CD14-positive monocyte (primary cell): ENCODE measurements at regions not wholly inside any gene's neighbourhood (a gene's known extent, or its start where the extent isn't known, plus 50 kb on each side); places are given as distances from the start of the nearest gene placed in this dataset.

Experiments used
- DNase-seq, 3 donors: peaks; one replicate each; pipeline ENCODE4 v3.0.0-alpha.2; 2011 to 2022
- H2AFZ ChIP-seq: 2 replicates; pipeline ENCODE4 v1.6.0; 2012; ENCODE audit warnings: mild to moderate bottlenecking, low read depth, low read length, inconsistent platforms; ENCODE audit not compliant: insufficient read depth, poor library complexity, severe bottlenecking
- H3K27ac ChIP-seq, 2 donors: 1 replicate in 1 of 2; 2 replicates in 1 of 2; pipeline ENCODE4 v1.5.1; 2012 to 2013; ENCODE audit warnings: low read length in 2 of 2, control low read depth in 1 of 2, inconsistent platforms in 1 of 2, low read depth in 1 of 2, mild to moderate bottlenecking in 1 of 2
- H3K27me3 ChIP-seq, 2 donors: one replicate each; pipeline versions ENCODE4 v1.6.0 to v1.6.1; 2011 to 2013; ENCODE audit warnings: low read length in 2 of 2; ENCODE audit not compliant: control insufficient read depth in 2 of 2, insufficient read depth in 2 of 2
- H3K36me3 ChIP-seq, 2 donors: replicated peaks in 1 of 2; 1 replicate in 1 of 2; 2 replicates in 1 of 2; pipeline versions ENCODE4 v1.5.1 to v1.6.1; 2012 to 2013; ENCODE audit warnings: low read length in 2 of 2, control low read depth in 1 of 2, inconsistent platforms in 1 of 2, mild to moderate bottlenecking in 1 of 2; ENCODE audit not compliant: insufficient read depth in 2 of 2, control insufficient read depth in 1 of 2
- H3K4me1 ChIP-seq, 2 donors: 1 replicate in 1 of 2; 2 replicates in 1 of 2; pipeline versions ENCODE4 v1.5.1 to v1.6.1; 2012 to 2013; ENCODE audit warnings: low read length in 2 of 2, control low read depth in 1 of 2, inconsistent platforms in 1 of 2, mild to moderate bottlenecking in 1 of 2, moderate library complexity in 1 of 2; ENCODE audit not compliant: insufficient read depth in 2 of 2, control insufficient read depth in 1 of 2
- H3K4me2 ChIP-seq: replicated peaks from 2 replicates; pipeline ENCODE3; 2012; ENCODE audit warnings: low read length, moderate library complexity, mild to moderate bottlenecking; ENCODE audit not compliant: poor library complexity, severe bottlenecking; ENCODE audit errors: extremely low read depth
- H3K4me3 ChIP-seq, 3 experiments: fragments of 200-600 bp in 1 of 3; sonication (generic) in 1 of 3; replicated peaks in 1 of 3; 1 replicate in 2 of 3; 2 replicates in 1 of 3; pipeline ENCODE4 v1.5.1; 2011 to 2013; ENCODE audit warnings: low read length in 3 of 3, mild to moderate bottlenecking in 3 of 3, control low read depth in 2 of 3, low read depth in 2 of 3, inconsistent platforms in 1 of 3, moderate library complexity in 1 of 3
- H3K79me2 ChIP-seq: 2 replicates; pipeline ENCODE4 v1.6.0; 2012; ENCODE audit warnings: mild to moderate bottlenecking, control low read depth, inconsistent platforms, low read length, moderate library complexity; ENCODE audit not compliant: insufficient read depth
- H3K9ac ChIP-seq: 2 replicates; pipeline ENCODE4 v1.6.0; 2017; ENCODE audit warnings: low read length, mild to moderate bottlenecking; ENCODE audit not compliant: insufficient read depth, poor library complexity, severe bottlenecking
- H3K9me3 ChIP-seq, 2 donors: replicated peaks in 1 of 2; 1 replicate in 1 of 2; 2 replicates in 1 of 2; pipeline versions ENCODE4 v1.5.1 to v1.6.1; 2012 to 2013; ENCODE audit warnings: low read length in 2 of 2, control low read depth in 1 of 2; ENCODE audit not compliant: control insufficient read depth in 1 of 2, insufficient read depth in 1 of 2
- H4K20me1 ChIP-seq: 2 replicates; pipeline ENCODE4 v1.6.0; 2012; ENCODE audit warnings: mild to moderate bottlenecking, low read length, control low read depth, moderate library complexity; ENCODE audit not compliant: insufficient read depth
- H3K27ac Mint-ChIP-seq, 7 donors: one replicate each; pipeline ENCODE4 v1.8.0; 2020; ENCODE audit warnings: mild to moderate bottlenecking in 7 of 7, mixed read lengths in 7 of 7, moderate library complexity in 6 of 7, inconsistent platforms in 2 of 7
- H3K27me3 Mint-ChIP-seq, 3 donors: one replicate each; pipeline ENCODE4 v1.8.0; 2021 to 2022; ENCODE audit warnings: low read depth in 3 of 3, mild to moderate bottlenecking in 3 of 3, mixed read lengths in 3 of 3, moderate library complexity in 3 of 3, inconsistent platforms in 1 of 3
- H3K36me3 Mint-ChIP-seq, 2 donors: one replicate each; pipeline ENCODE4 v1.8.0; 2020; ENCODE audit warnings: mixed read lengths in 2 of 2, inconsistent platforms in 1 of 2, mild to moderate bottlenecking in 1 of 2
- H3K4me1 Mint-ChIP-seq: one replicate; pipeline ENCODE4 v1.8.0; 2020; ENCODE audit warnings: mild to moderate bottlenecking, mixed read lengths
- H3K4me3 Mint-ChIP-seq, 2 donors: one replicate each; pipeline ENCODE4 v1.8.0; 2020; ENCODE audit warnings: mild to moderate bottlenecking in 2 of 2, mixed read lengths in 2 of 2, moderate library complexity in 1 of 2
- H3K9me3 Mint-ChIP-seq, 7 donors: one replicate each; pipeline ENCODE4 v1.8.0; 2020 to 2022; ENCODE audit warnings: mixed read lengths in 7 of 7, mild to moderate bottlenecking in 6 of 7, moderate library complexity in 6 of 7, inconsistent platforms in 2 of 7
- WGBS: methylation state at CpG from one replicate; pipeline ENCODE4 v1.1.5; 2013; ENCODE audit warnings: missing lambda C conversion rate; ENCODE audit not compliant: insufficient coverage; 5-methylcytosine and 5-hydroxymethylcytosine counted together
- intact Hi-C, 2 donors: fragments of 100-400 bp; cut with micrococcal nuclease; formaldehyde crosslinking; loops; one replicate each; pipeline versions ENCODE4 v1.15.0 to v1.15.1; 2023
- TF ChIP-seq, protein P1 (sequence below): fragments of 200-600 bp; IDR thresholded peaks from one replicate; pipeline ENCODE4 v1.8.0; 2022; ENCODE audit warnings: antibody characterized with exemption, mild to moderate bottlenecking

DNA sequence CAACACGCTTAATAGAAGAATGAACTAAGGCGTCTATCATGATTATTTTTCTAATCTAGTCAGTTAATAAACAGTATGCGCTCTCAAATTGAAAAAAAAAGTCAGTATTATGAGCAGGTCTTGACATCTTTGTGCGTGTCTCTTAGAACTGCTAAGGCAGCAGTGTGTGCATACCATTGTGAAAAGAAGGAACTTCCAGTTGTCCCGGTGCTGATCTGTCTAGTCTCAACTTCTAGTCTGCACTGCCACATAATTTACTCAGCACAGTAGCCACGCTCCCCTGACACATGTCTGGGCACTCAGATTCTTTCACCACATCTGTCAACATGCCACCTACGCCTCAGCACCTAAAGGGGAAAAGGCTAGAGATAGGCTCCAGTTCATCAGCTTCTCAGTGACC is 61.1 kb upstream of the SPDEF start:
- Histone ChIP-seq H3K27me3 (no peaks in the 10 kb centered on the region), H2AFZ (no peak overlapping the region), H3K4me3 (no peak overlapping the region), H4K20me1 (peaks cover 64% of the 10 kb centered on the region), H3K9ac (no peak overlapping the region), H3K27ac (no peak overlapping the region), H3K36me3 (peaks cover 0 to 30% of the 10 kb centered on the region in 2 donors), H3K4me2 (no peak overlapping the region), H3K4me1 (no peaks in the 10 kb centered on the region), H3K79me2 (peaks cover 4% of the 10 kb centered on the region), H3K9me3 (no peaks in the 10 kb centered on the region)
- intact Hi-C loops = no loop called here
- peak overlapping the region in 3 of 7 donors; percentile 16 to 35 (median 31) for H3K27ac Mint-ChIP-seq
- peaks cover 13% of the 10 kb centered on the region for H3K4me1 Mint-ChIP-seq
- peaks cover 0 to 2% (median 0%) of the 10 kb centered on the region in 7 donors for H3K9me3 Mint-ChIP-seq
- no peaks in the 10 kb centered on the region for H3K27me3 Mint-ChIP-seq
- TF ChIP-seq, protein P1, sequence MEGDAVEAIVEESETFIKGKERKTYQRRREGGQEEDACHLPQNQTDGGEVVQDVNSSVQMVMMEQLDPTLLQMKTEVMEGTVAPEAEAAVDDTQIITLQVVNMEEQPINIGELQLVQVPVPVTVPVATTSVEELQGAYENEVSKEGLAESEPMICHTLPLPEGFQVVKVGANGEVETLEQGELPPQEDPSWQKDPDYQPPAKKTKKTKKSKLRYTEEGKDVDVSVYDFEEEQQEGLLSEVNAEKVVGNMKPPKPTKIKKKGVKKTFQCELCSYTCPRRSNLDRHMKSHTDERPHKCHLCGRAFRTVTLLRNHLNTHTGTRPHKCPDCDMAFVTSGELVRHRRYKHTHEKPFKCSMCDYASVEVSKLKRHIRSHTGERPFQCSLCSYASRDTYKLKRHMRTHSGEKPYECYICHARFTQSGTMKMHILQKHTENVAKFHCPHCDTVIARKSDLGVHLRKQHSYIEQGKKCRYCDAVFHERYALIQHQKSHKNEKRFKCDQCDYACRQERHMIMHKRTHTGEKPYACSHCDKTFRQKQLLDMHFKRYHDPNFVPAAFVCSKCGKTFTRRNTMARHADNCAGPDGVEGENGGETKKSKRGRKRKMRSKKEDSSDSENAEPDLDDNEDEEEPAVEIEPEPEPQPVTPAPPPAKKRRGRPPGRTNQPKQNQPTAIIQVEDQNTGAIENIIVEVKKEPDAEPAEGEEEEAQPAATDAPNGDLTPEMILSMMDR = no peak
- peaks cover 22 to 28% of the 10 kb centered on the region in 2 donors for H3K36me3 Mint-ChIP-seq
- H3K4me3 Mint-ChIP-seq = no peak overlapping the region
- no peak for DNase-seq
- WGBS = 90% methylated on average over 5 of the region's 7 CpGs

GRCh38 chr6:34616227-34616585 is 60.1 kb upstream of the SPDEF start:
- H3K4me2 ChIP-seq = no peak overlapping the region
- intact Hi-C loops = no loop called here
- peaks cover 4% of the 10 kb centered on the region for H3K79me2 ChIP-seq
- peaks cover 13% of the 10 kb centered on the region for H3K4me1 Mint-ChIP-seq
- no peaks in the 10 kb centered on the region for H3K4me1 ChIP-seq
- no peak overlapping the region for H3K9ac ChIP-seq
- peak overlapping the region in 1 of 2 donors; percentile 37 for H3K27ac ChIP-seq
- peaks cover 0 to 2% (median 0%) of the 10 kb centered on the region in 7 donors for H3K9me3 Mint-ChIP-seq
- H3K4me3 ChIP-seq = no peak overlapping the region
- peaks cover 0 to 36% of the 10 kb centered on the region in 2 donors for H3K36me3 ChIP-seq
- H3K9me3 ChIP-seq = no peaks in the 10 kb centered on the region
- TF ChIP-seq, protein P1 = no peak
- H4K20me1 ChIP-seq = peaks cover 66% of the 10 kb centered on the region
- H3K27me3 ChIP-seq = no peaks in the 10 kb centered on the region
- no peaks in the 10 kb centered on the region for H3K27me3 Mint-ChIP-seq
- H2AFZ ChIP-seq = no peak overlapping the region
- peaks cover 17 to 28% of the 10 kb centered on the region in 2 donors for H3K36me3 Mint-ChIP-seq
- WGBS = 100% methylated on average over 1 of the region's 1 CpG
- no peak for DNase-seq
- H3K4me3 Mint-ChIP-seq = no peak overlapping the region
- peak overlapping the region in 3 of 7 donors; percentile 6 to 68 (median 10) for H3K27ac Mint-ChIP-seq
